ENCODE measurements at regions not wholly inside any gene's neighbourhood (a gene's known extent, or its start where the extent isn't known, plus 50 kb on each side); places are given as distances from the start of the nearest gene placed in this dataset.
A peak's percentile ranks its signal among the peaks of the same experiment; 100 is the strongest.

GRCh38 chr3:144763878-144764454 lies 792.3 kb downstream of the DIPK2A start:
- no peak for DNase-seq (ENCODE audit: low read depth)
- no peak for TF ChIP-seq CTCF (conservative IDR thresholded peaks at IDR 0.05; ENCODE audit: control insufficient read depth, insufficient read depth, low read depth, low read length)
- H3K4me3 ChIP-seq (ENCODE audit: control insufficient read depth, low read depth, low read length), result no peak overlapping the region

- DNase-seq (ENCODE audit: low read depth), result no peak
- TF ChIP-seq CTCF (conservative IDR thresholded peaks at IDR 0.05; ENCODE audit: control insufficient read depth, insufficient read depth, low read depth, low read length), result no peak
- H3K4me3 ChIP-seq (ENCODE audit: control insufficient read depth, low read depth, low read length), result no peak overlapping the region
Observed at GRCh38 chr3:144770281-144770680, 798.7 kb downstream of the DIPK2A start.

GRCh38 chr3:144770915-144771351 lies 799.3 kb downstream of the DIPK2A start:
- H3K4me3 ChIP-seq (ENCODE audit: control insufficient read depth, low read depth, low read length), result no peak overlapping the region
- peak; percentile 56 for DNase-seq (ENCODE audit: low read depth)

GRCh38 chr3:144771381-144771870 lies 799.8 kb downstream of the DIPK2A start:
- H3K4me3 ChIP-seq (ENCODE audit: control insufficient read depth, low read depth, low read length), result no peak overlapping the region
- no peak for TF ChIP-seq CTCF (conservative IDR thresholded peaks at IDR 0.05; ENCODE audit: control insufficient read depth, insufficient read depth, low read depth, low read length)
- DNase-seq (ENCODE audit: low read depth), result peak; percentile 62

More at GRCh38 chr3:144770915-144771351, 799.3 kb downstream of the DIPK2A start:
- TF ChIP-seq CTCF (conservative IDR thresholded peaks at IDR 0.05; ENCODE audit: control insufficient read depth, insufficient read depth, low read depth, low read length), result peak; percentile 48

- TF ChIP-seq CTCF (conservative IDR thresholded peaks at IDR 0.05; ENCODE audit: control insufficient read depth, insufficient read depth, low read depth, low read length), result no peak
- DNase-seq (ENCODE audit: low read depth), result no peak
- no peak overlapping the region for H3K4me3 ChIP-seq (ENCODE audit: control insufficient read depth, low read depth, low read length)
Observed at GRCh38 chr3:144772372-144772771, 800.7 kb downstream of the DIPK2A start.

GRCh38 chr3:144773350-144773749 lies 801.7 kb downstream of the DIPK2A start:
- no peak for TF ChIP-seq CTCF (conservative IDR thresholded peaks at IDR 0.05; ENCODE audit: control insufficient read depth, insufficient read depth, low read depth, low read length)
- no peak for DNase-seq (ENCODE audit: low read depth)
- no peak overlapping the region for H3K4me3 ChIP-seq (ENCODE audit: control insufficient read depth, low read depth, low read length)
